Progenitor cell of endocrine pancreas (in vitro differentiated cells): ENCODE measurements at regions not wholly inside any gene's neighbourhood (a gene's known extent, or its start where the extent isn't known, plus 50 kb on each side); places are given as distances from the start of the nearest gene placed in this dataset.

Source experiments
- DNase-seq: peaks from one replicate; pipeline ENCODE4 v3.0.0; 2021; ENCODE audit warnings: low spot score; ENCODE audit not compliant: unreplicated experiment
- H3K27ac Mint-ChIP-seq: 2 replicates; pipeline ENCODE4 v1.8.0; 2021; ENCODE audit warnings: mild to moderate bottlenecking, moderate library complexity, mixed read lengths
- H3K27me3 Mint-ChIP-seq: 2 replicates; pipeline ENCODE4 v1.8.0; 2021; ENCODE audit warnings: mixed read lengths
- H3K36me3 Mint-ChIP-seq: 2 replicates; pipeline ENCODE4 v1.8.0; 2022; ENCODE audit warnings: mixed read lengths; ENCODE audit not compliant: insufficient read depth
- H3K4me1 Mint-ChIP-seq: 2 replicates; pipeline ENCODE4 v1.8.0; 2021; ENCODE audit warnings: low read depth, mixed read lengths
- H3K4me3 Mint-ChIP-seq: 2 replicates; pipeline ENCODE4 v1.8.0; 2021; ENCODE audit warnings: low read depth, mild to moderate bottlenecking, moderate library complexity, mixed read lengths
- H3K9me3 Mint-ChIP-seq: 2 replicates; pipeline ENCODE4 v1.8.0; 2021; ENCODE audit warnings: low read depth, mixed read lengths
- CTCF ChIP-seq: fragments of 200-600 bp; sonication (generic); IDR thresholded peaks from one replicate; pipeline ENCODE4 v1.5.0; 2021; ENCODE audit warnings: antibody characterized with exemption, mild to moderate bottlenecking; ENCODE audit not compliant: unreplicated experiment

- H3K4me1 Mint-ChIP-seq, result peaks cover 16% of the 10 kb centered on the region
- H3K9me3 Mint-ChIP-seq, result peaks cover 3% of the 10 kb centered on the region
- no peak overlapping the region for H3K4me3 Mint-ChIP-seq
- no peaks in the 10 kb centered on the region for H3K36me3 Mint-ChIP-seq
- no peak for DNase-seq
- no peak overlapping the region for H3K27ac Mint-ChIP-seq
- peaks cover 4% of the 10 kb centered on the region for H3K27me3 Mint-ChIP-seq
- no peak for TF ChIP-seq CTCF
Observed at GRCh38 chr15:38090678-38091077, 156.2 kb downstream of the TMCO5A start.

- H3K27me3 Mint-ChIP-seq, result peaks cover under 1% of the 10 kb centered on the region
- H3K4me1 Mint-ChIP-seq, result peaks cover 12% of the 10 kb centered on the region
- H3K36me3 Mint-ChIP-seq, result no peaks in the 10 kb centered on the region
- no peak for TF ChIP-seq CTCF
- H3K4me3 Mint-ChIP-seq, result no peak overlapping the region
- no peak for DNase-seq
- H3K27ac Mint-ChIP-seq, result no peak overlapping the region
- H3K9me3 Mint-ChIP-seq, result peaks cover 4% of the 10 kb centered on the region
Observed at GRCh38 chr15:38091078-38091645, 156.7 kb downstream of the TMCO5A start.

- TF ChIP-seq CTCF, result no peak
- Mint-ChIP-seq H3K9me3 (peaks cover 22% of the 10 kb centered on the region), H3K27ac (no peak overlapping the region), H3K4me1 (peaks cover 4% of the 10 kb centered on the region), H3K36me3 (peaks cover 3% of the 10 kb centered on the region), H3K27me3 (no peaks in the 10 kb centered on the region), H3K4me3 (no peak overlapping the region)
- no peak for DNase-seq
Observed at GRCh38 chr15:38093931-38094330, 158.7 kb upstream of the SPRED1 start.

GRCh38 chr15:38102972-38103371, 149.7 kb upstream of the SPRED1 start:
- H3K27me3 Mint-ChIP-seq, result no peaks in the 10 kb centered on the region

GRCh38 chr15:38103564-38103963, 149.1 kb upstream of the SPRED1 start:
- H3K36me3 Mint-ChIP-seq, result no peaks in the 10 kb centered on the region
- H3K9me3 Mint-ChIP-seq, result peaks cover 15% of the 10 kb centered on the region
- no peaks in the 10 kb centered on the region for H3K4me1 Mint-ChIP-seq
- H3K27me3 Mint-ChIP-seq, result no peaks in the 10 kb centered on the region
- TF ChIP-seq CTCF, result no peak
- H3K27ac Mint-ChIP-seq, result no peak overlapping the region
- no peak overlapping the region for H3K4me3 Mint-ChIP-seq
- DNase-seq, result no peak

More at GRCh38 chr15:38102972-38103371, 149.7 kb upstream of the SPRED1 start:
- Mint-ChIP-seq H3K4me1 (no peaks in the 10 kb centered on the region), H3K9me3 (peaks cover 17% of the 10 kb centered on the region), H3K4me3 (no peak overlapping the region), H3K36me3 (no peaks in the 10 kb centered on the region), H3K27ac (no peak overlapping the region)
- no peak for TF ChIP-seq CTCF
- no peak for DNase-seq
